GM12878 (cell line): ENCODE measurements at regions not wholly inside any gene's neighbourhood (a gene's known extent, or its start where the extent isn't known, plus 50 kb on each side); places are given as distances from the start of the nearest gene placed in this dataset.

ENCODE experiments used
- ZNF274 ChIP-seq: IDR thresholded peaks from one replicate; pipeline ENCODE4 v1.8.0; 2011; ENCODE audit not compliant: insufficient read length, insufficient read depth
- TF ChIP-seq, protein P1 (sequence below), 3 experiments: IDR thresholded peaks in 2 of 3; conservative IDR thresholded peaks in 1 of 3; 2 replicates each; pipeline ENCODE4 v1.5.1; 2011; ENCODE audit warnings: low read depth in 3 of 3, low read length in 3 of 3, mild to moderate bottlenecking in 3 of 3, control low read depth in 2 of 3, moderate library complexity in 2 of 3, inconsistent platforms in 1 of 3, mixed read lengths in 1 of 3; ENCODE audit not compliant: control insufficient read depth in 2 of 3, insufficient read depth in 1 of 3; ENCODE audit errors: extremely low read depth in 1 of 3
- TF ChIP-seq, protein P2 (sequence below): fragments of 450-650 bp; formaldehyde crosslinking; IDR thresholded peaks from 2 replicates; pipeline ENCODE4 v1.5.0; 2022; ENCODE audit warnings: mild to moderate bottlenecking, missing genetic modification characterization
- TF ChIP-seq, protein P3 (sequence below): IDR thresholded peaks from 2 replicates; pipeline ENCODE4 v1.6.1; 2011; ENCODE audit warnings: mild to moderate bottlenecking, low read depth, low read length, moderate library complexity; ENCODE audit not compliant: insufficient replicate concordance

DNA sequence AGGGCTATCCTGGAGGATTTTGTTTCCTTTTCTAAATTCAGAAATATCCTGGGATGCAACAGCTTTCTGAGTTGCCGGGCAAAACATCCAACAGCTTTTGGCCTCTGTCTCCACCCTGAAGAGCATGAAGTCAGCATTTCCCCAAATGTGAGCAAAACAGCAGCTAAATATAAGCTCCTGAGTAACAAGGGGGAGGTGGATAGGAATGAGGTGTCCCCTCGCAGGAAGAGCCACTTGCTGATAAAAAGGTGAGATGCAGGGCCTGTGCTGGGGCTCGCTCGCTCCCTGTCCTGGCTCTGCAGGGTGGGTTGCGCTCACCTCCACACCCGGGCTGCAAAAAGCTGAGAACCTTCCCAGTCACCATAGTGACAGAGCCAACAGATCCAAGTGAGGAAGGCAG is 264.3 kb downstream of the ZEB1 start:
- TF ChIP-seq, protein P1, sequence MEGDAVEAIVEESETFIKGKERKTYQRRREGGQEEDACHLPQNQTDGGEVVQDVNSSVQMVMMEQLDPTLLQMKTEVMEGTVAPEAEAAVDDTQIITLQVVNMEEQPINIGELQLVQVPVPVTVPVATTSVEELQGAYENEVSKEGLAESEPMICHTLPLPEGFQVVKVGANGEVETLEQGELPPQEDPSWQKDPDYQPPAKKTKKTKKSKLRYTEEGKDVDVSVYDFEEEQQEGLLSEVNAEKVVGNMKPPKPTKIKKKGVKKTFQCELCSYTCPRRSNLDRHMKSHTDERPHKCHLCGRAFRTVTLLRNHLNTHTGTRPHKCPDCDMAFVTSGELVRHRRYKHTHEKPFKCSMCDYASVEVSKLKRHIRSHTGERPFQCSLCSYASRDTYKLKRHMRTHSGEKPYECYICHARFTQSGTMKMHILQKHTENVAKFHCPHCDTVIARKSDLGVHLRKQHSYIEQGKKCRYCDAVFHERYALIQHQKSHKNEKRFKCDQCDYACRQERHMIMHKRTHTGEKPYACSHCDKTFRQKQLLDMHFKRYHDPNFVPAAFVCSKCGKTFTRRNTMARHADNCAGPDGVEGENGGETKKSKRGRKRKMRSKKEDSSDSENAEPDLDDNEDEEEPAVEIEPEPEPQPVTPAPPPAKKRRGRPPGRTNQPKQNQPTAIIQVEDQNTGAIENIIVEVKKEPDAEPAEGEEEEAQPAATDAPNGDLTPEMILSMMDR (IDR thresholded peaks at IDR 0.05 in 2 of 3, conservative IDR thresholded peaks at IDR 0.05 in 1 of 3; ENCODE audit: control insufficient read depth in 2 of 3, extremely low read depth in 1 of 3, insufficient read depth in 1 of 3, low read depth in 3 of 3, low read length in 3 of 3), result no peak
- TF ChIP-seq ZNF274, result no peak
- TF ChIP-seq, protein P2, sequence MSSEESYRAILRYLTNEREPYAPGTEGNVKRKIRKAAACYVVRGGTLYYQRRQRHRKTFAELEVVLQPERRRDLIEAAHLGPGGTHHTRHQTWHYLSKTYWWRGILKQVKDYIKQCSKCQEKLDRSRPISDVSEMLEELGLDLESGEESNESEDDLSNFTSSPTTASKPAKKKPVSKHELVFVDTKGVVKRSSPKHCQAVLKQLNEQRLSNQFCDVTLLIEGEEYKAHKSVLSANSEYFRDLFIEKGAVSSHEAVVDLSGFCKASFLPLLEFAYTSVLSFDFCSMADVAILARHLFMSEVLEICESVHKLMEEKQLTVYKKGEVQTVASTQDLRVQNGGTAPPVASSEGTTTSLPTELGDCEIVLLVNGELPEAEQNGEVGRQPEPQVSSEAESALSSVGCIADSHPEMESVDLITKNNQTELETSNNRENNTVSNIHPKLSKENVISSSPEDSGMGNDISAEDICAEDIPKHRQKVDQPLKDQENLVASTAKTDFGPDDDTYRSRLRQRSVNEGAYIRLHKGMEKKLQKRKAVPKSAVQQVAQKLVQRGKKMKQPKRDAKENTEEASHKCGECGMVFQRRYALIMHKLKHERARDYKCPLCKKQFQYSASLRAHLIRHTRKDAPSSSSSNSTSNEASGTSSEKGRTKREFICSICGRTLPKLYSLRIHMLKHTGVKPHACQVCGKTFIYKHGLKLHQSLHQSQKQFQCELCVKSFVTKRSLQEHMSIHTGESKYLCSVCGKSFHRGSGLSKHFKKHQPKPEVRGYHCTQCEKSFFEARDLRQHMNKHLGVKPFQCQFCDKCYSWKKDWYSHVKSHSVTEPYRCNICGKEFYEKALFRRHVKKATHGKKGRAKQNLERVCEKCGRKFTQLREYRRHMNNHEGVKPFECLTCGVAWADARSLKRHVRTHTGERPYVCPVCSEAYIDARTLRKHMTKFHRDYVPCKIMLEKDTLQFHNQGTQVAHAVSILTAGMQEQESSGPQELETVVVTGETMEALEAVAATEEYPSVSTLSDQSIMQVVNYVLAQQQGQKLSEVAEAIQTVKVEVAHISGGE (CRISPR knock-in tag), result no peak
- TF ChIP-seq, protein P3, sequence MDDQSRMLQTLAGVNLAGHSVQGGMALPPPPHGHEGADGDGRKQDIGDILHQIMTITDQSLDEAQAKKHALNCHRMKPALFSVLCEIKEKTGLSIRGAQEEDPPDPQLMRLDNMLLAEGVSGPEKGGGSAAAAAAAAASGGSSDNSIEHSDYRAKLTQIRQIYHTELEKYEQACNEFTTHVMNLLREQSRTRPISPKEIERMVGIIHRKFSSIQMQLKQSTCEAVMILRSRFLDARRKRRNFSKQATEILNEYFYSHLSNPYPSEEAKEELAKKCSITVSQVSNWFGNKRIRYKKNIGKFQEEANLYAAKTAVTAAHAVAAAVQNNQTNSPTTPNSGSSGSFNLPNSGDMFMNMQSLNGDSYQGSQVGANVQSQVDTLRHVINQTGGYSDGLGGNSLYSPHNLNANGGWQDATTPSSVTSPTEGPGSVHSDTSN, result no peak
